Upper lobe of left lung (tissue), 4 donors: ENCODE measurements at regions not wholly inside any gene's neighbourhood (a gene's known extent, or its start where the extent isn't known, plus 50 kb on each side); places are given as distances from the start of the nearest gene placed in this dataset.

Experiments used
- CTCF ChIP-seq, 6 experiments: fragments of 450-650 bp in 4 of 6; fragments of 200-600 bp in 2 of 6; sonication (generic) in 2 of 6; IDR thresholded peaks; one replicate each; pipeline ENCODE4 v1.5.1; 2016 to 2019; ENCODE audit warnings: antibody characterized with exemption in 6 of 6
- POLR2A ChIP-seq, 4 donors: fragments of 450-650 bp; IDR thresholded peaks; one replicate each; pipeline ENCODE4 v1.5.1; 2016 to 2017; ENCODE audit warnings: antibody characterized with exemption in 4 of 4, mild to moderate bottlenecking in 2 of 4
- POLR2AphosphoS5 ChIP-seq, 2 donors: sonication (generic); formaldehyde crosslinking; IDR thresholded peaks; one replicate each; pipeline ENCODE4 v1.5.1; 2017; ENCODE audit warnings: antibody characterized with exemption in 2 of 2

GRCh38 chr3:35498506-35499210 lies 140.7 kb upstream of the ARPP21 start:
- no peak for TF ChIP-seq CTCF (IDR thresholded peaks at IDR 0.05)
- TF ChIP-seq POLR2AphosphoS5 (IDR thresholded peaks at IDR 0.05) = no peak
- TF ChIP-seq POLR2A (IDR thresholded peaks at IDR 0.05) = no peak
